CD4-positive, alpha-beta T cell treated with Interleukin-6 for 4 hours (primary cell): ENCODE measurements at regions not wholly inside any gene's neighbourhood (a gene's known extent, or its start where the extent isn't known, plus 50 kb on each side); places are given as distances from the start of the nearest gene placed in this dataset.

Experiments
- DNase-seq: peaks from one replicate; pipeline ENCODE4 v3.0.0-alpha.2; 2020; ENCODE audit warnings: mixed read lengths

- no peak for DNase-seq
Measured at GRCh38 chr13:31963631-31964030, 67.9 kb upstream of the FRY start.

GRCh38 chr13:31964168-31964567 is 67.4 kb upstream of the FRY start:
- no peak for DNase-seq

- no peak for DNase-seq
Measured at GRCh38 chr13:31965361-31966066, 66.1 kb upstream of the FRY start.

- no peak for DNase-seq
Measured at GRCh38 chr13:31967155-31967554, 64.4 kb upstream of the FRY start.

- DNase-seq = no peak
Measured at GRCh38 chr13:31968473-31968872, 63.1 kb upstream of the FRY start.

GRCh38 chr13:31970231-31970930 is 61.2 kb upstream of the FRY start:
- DNase-seq = no peak

- no peak for DNase-seq
Measured at GRCh38 chr13:31972453-31972852, 59.1 kb upstream of the FRY start.

- DNase-seq = no peak
Measured at GRCh38 chr13:31978021-31978420, 53.6 kb upstream of the FRY start.

GRCh38 chr13:31980830-31981229 is 50.7 kb upstream of the FRY start:
- no peak for DNase-seq
